HFFc6 (cell line): ENCODE measurements at regions not wholly inside any gene's neighbourhood (a gene's known extent, or its start where the extent isn't known, plus 50 kb on each side); places are given as distances from the start of the nearest gene placed in this dataset.

Experiments used
- DNase-seq: peaks from one replicate; pipeline ENCODE4 v3.0.0-alpha.2; 2018
- H3K27ac Mint-ChIP-seq: 2 replicates; pipeline ENCODE4 v1.8.0; 2020; ENCODE audit warnings: mild to moderate bottlenecking, mixed read lengths
- H3K27me3 Mint-ChIP-seq: 2 replicates; pipeline ENCODE4 v1.8.0; 2021; ENCODE audit warnings: mild to moderate bottlenecking, moderate library complexity, mixed read lengths; ENCODE audit not compliant: insufficient read depth
- H3K36me3 Mint-ChIP-seq: 2 replicates; pipeline ENCODE4 v1.8.0; 2021; ENCODE audit warnings: low read depth, mixed read lengths
- H3K4me1 Mint-ChIP-seq: 2 replicates; pipeline ENCODE4 v1.8.0; 2020; ENCODE audit warnings: low read depth, mixed read lengths
- H3K4me3 Mint-ChIP-seq: 2 replicates; pipeline ENCODE4 v1.8.0; 2020; ENCODE audit warnings: mild to moderate bottlenecking, moderate library complexity, mixed read lengths
- H3K9me3 Mint-ChIP-seq: 2 replicates; pipeline ENCODE4 v1.8.0; 2020; ENCODE audit warnings: mild to moderate bottlenecking, mixed read lengths
- TF ChIP-seq, protein P1 (sequence below): fragments of 200-600 bp; sonication (generic); IDR thresholded peaks from 2 replicates; pipeline ENCODE4 v1.5.0; 2021; ENCODE audit warnings: antibody characterized with exemption, mild to moderate bottlenecking

DNA sequence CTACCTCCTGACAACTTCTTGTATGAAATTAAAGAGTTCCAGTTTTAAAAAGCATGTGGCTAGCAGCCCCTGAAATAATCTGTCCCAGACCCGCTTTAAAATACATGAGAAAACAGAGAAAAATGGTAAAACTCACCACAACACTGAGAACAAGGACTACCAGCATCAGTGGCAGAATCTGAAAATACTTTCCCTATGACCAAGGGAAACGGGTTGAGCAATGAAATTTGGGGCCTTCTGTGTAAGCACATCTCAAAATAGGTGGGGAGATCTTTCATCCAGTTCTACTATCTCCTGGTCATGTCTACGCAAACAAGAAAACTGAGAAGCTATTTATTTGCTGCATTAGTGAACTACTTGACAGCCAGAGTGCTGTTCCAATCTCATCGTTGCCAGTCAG is 172.3 kb downstream of the LNPK start:
- H3K4me3 Mint-ChIP-seq, result no peak overlapping the region
- H3K27me3 Mint-ChIP-seq, result peaks cover 2% of the 10 kb centered on the region; the same call in 1 of the 2 replicates
- TF ChIP-seq, protein P1, sequence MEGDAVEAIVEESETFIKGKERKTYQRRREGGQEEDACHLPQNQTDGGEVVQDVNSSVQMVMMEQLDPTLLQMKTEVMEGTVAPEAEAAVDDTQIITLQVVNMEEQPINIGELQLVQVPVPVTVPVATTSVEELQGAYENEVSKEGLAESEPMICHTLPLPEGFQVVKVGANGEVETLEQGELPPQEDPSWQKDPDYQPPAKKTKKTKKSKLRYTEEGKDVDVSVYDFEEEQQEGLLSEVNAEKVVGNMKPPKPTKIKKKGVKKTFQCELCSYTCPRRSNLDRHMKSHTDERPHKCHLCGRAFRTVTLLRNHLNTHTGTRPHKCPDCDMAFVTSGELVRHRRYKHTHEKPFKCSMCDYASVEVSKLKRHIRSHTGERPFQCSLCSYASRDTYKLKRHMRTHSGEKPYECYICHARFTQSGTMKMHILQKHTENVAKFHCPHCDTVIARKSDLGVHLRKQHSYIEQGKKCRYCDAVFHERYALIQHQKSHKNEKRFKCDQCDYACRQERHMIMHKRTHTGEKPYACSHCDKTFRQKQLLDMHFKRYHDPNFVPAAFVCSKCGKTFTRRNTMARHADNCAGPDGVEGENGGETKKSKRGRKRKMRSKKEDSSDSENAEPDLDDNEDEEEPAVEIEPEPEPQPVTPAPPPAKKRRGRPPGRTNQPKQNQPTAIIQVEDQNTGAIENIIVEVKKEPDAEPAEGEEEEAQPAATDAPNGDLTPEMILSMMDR, result no peak
- no peak overlapping the region for H3K27ac Mint-ChIP-seq
- no peak for DNase-seq
- 0 out of 2 replicates have a peak, but pooled peaks cover under 1% of the 10 kb centered on the region for H3K36me3 Mint-ChIP-seq
- H3K4me1 Mint-ChIP-seq, result peaks cover 24% of the 10 kb centered on the region
- H3K9me3 Mint-ChIP-seq, result no peaks in the 10 kb centered on the region

DNA sequence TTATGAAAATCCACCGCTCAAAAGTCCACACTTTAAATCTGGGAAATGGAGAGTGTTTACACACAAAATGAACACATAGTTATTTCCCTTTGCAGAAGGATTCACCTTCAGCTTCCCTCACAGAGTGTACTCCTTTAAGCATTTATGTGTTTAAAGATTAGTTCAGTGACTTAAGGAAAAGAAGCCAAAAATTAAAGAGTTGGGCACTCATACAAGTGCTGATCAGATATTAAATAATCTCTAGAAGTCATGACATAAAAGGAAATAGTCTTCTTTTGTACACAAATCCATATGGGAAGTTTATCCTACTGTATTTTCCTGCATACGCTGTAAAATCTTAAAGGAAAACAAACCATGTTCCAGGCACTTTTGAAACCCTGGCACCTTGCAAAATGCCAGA is 174.2 kb downstream of the LNPK start:
- H3K4me3 Mint-ChIP-seq, result no peak overlapping the region
- H3K27ac Mint-ChIP-seq, result no peak overlapping the region
- H3K27me3 Mint-ChIP-seq, result peaks cover 2% of the 10 kb centered on the region; the same call in 1 of the 2 replicates
- H3K36me3 Mint-ChIP-seq, result peaks cover 3% of the 10 kb centered on the region; the same call in 1 of the 2 replicates
- H3K9me3 Mint-ChIP-seq, result no peaks in the 10 kb centered on the region
- DNase-seq, result no peak
- peaks cover 23% of the 10 kb centered on the region for H3K4me1 Mint-ChIP-seq
- TF ChIP-seq, protein P1, result no peak

DNA sequence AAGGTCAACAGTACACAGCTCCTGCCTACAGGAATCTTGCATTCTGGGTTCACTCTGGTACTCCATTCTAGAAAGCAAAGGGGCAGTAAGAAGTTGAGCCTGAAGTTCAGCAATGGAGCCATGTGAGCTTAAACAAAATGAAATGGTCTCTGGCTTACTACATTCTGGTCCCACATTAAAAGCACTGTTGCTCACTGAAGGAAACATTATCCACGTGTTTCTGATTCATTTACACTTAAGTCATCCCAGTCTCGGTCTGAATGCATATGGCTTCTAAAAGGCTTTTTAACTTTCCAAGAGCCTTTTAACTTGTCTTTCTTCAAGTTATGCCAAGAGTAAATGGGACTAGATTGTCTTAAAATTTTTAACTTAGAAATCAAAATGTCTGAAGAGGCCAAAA is 177.8 kb downstream of the LNPK start:
- peaks cover 3% of the 10 kb centered on the region; the same call in 1 of the 2 replicates for H3K36me3 Mint-ChIP-seq
- peaks cover 25% of the 10 kb centered on the region for H3K4me1 Mint-ChIP-seq
- H3K27ac Mint-ChIP-seq, result no peak overlapping the region
- no peak for DNase-seq
- TF ChIP-seq, protein P1, result no peak
- H3K9me3 Mint-ChIP-seq, result no peaks in the 10 kb centered on the region
- H3K27me3 Mint-ChIP-seq, result peaks cover 3% of the 10 kb centered on the region; the same call in 1 of the 2 replicates
- no peak overlapping the region for H3K4me3 Mint-ChIP-seq

DNA sequence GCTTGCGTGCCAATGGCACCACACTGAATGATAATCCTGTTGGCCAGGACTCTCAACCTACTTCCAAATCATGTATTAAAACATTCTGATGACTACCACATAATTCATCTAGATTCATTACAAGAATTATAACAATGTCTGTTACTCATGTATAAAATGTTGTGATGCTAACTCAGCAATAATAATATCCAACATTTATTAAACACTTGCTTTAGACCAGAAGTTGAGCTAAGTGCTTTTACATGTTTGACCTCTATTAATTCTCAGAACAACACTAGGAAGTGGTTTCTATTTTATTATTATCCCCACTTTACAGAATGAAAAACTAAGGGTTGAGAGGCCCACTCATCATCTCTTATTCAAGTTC is 178.4 kb downstream of the LNPK start:
- peaks cover 3% of the 10 kb centered on the region; the same call in 1 of the 2 replicates for H3K36me3 Mint-ChIP-seq
- no peaks in the 10 kb centered on the region for H3K9me3 Mint-ChIP-seq
- H3K4me1 Mint-ChIP-seq, result peaks cover 25% of the 10 kb centered on the region
- TF ChIP-seq, protein P1, result no peak
- H3K27ac Mint-ChIP-seq, result no peak overlapping the region
- no peak for DNase-seq
- H3K4me3 Mint-ChIP-seq, result no peak overlapping the region
- peaks cover 4% of the 10 kb centered on the region; the same call in 1 of the 2 replicates for H3K27me3 Mint-ChIP-seq

DNA sequence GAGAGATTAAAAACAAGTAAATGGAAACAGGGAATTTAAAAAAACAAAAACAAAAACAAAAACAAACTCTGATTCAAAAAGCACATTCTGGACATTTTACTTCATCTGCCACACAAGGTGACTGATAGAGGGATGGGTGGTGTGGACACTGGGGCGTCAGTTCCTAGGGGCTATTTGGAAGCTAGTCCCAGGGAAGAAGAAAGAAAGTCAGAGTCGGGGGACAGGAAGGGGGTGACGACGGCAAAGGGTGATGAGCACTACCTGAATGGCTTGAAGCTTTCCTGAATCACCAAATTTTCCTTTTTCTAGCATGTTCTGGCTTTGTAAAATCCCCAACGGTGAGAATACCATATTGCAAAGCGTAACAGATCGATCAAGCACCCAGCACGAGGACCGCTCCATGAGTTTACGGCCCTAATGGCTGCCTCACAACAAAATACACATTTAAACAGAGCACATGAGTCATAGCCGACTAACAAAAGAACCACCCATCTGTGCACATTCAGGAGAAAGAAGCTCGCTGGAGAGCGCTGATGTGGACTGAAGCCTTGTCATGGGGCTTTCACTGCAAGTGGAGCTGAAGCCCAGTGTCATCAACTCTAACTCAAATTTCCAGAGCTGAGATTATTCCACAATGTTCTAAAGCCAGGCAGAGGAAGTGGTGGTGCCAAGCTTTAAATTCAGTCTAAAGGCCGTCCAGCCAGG is 178.9 kb downstream of the LNPK start:
- H3K9me3 Mint-ChIP-seq, result no peaks in the 10 kb centered on the region
- H3K27ac Mint-ChIP-seq, result no peak overlapping the region
- peaks cover 25% of the 10 kb centered on the region for H3K4me1 Mint-ChIP-seq
- H3K36me3 Mint-ChIP-seq, result peaks cover 3% of the 10 kb centered on the region; the same call in 1 of the 2 replicates
- no peak for DNase-seq
- TF ChIP-seq, protein P1, result no peak
- no peak overlapping the region for H3K4me3 Mint-ChIP-seq
- peaks cover 4% of the 10 kb centered on the region; the same call in 1 of the 2 replicates for H3K27me3 Mint-ChIP-seq
